Keratinocyte (primary cell): ENCODE measurements at regions not wholly inside any gene's neighbourhood (a gene's known extent, or its start where the extent isn't known, plus 50 kb on each side); places are given as distances from the start of the nearest gene placed in this dataset.

Experiments
- EZH2 ChIP-seq: IDR thresholded peaks from one replicate; pipeline ENCODE4 v1.6.1; 2012; ENCODE audit warnings: inconsistent platforms, mild to moderate bottlenecking, low read length, moderate library complexity
- TF ChIP-seq, protein P1 (sequence below), 3 experiments: IDR thresholded peaks in 1 of 3; conservative IDR thresholded peaks in 1 of 3; optimal IDR thresholded peaks in 1 of 3; 2 replicates in 2 of 3; 3 replicates in 1 of 3; pipeline versions ENCODE3 to v1.5.1; 2011; ENCODE audit warnings: low read length in 3 of 3, mild to moderate bottlenecking in 3 of 3, moderate library complexity in 2 of 3, control low read depth in 1 of 3, inconsistent platforms in 1 of 3; ENCODE audit not compliant: insufficient read depth in 2 of 3; ENCODE audit errors: extremely low read depth in 1 of 3

GRCh38 chr5:66365981-66366380 is 221.9 kb downstream of the SREK1 start:
- no peak for TF ChIP-seq EZH2
- TF ChIP-seq, protein P1, sequence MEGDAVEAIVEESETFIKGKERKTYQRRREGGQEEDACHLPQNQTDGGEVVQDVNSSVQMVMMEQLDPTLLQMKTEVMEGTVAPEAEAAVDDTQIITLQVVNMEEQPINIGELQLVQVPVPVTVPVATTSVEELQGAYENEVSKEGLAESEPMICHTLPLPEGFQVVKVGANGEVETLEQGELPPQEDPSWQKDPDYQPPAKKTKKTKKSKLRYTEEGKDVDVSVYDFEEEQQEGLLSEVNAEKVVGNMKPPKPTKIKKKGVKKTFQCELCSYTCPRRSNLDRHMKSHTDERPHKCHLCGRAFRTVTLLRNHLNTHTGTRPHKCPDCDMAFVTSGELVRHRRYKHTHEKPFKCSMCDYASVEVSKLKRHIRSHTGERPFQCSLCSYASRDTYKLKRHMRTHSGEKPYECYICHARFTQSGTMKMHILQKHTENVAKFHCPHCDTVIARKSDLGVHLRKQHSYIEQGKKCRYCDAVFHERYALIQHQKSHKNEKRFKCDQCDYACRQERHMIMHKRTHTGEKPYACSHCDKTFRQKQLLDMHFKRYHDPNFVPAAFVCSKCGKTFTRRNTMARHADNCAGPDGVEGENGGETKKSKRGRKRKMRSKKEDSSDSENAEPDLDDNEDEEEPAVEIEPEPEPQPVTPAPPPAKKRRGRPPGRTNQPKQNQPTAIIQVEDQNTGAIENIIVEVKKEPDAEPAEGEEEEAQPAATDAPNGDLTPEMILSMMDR (optimal IDR thresholded peaks at IDR 0.05 in 1 of 3, IDR thresholded peaks at IDR 0.05 in 1 of 3, conservative IDR thresholded peaks at IDR 0.05 in 1 of 3; ENCODE audit: extremely low read depth in 1 of 3, insufficient read depth in 2 of 3, low read length in 3 of 3) = no peak
